Spleen (tissue), 7 donors: ENCODE measurements at regions not wholly inside any gene's neighbourhood (a gene's known extent, or its start where the extent isn't known, plus 50 kb on each side); places are given as distances from the start of the nearest gene placed in this dataset.

Source experiments
- POLR2A ChIP-seq, 3 donors: fragments of 450-650 bp; IDR thresholded peaks; one replicate each; pipeline ENCODE4 v1.5.1; 2017; ENCODE audit warnings: antibody characterized with exemption in 3 of 3, mild to moderate bottlenecking in 1 of 3
- POLR2AphosphoS5 ChIP-seq, 3 donors: sonication (generic); formaldehyde crosslinking; IDR thresholded peaks; one replicate each; pipeline ENCODE4 v1.5.1; 2017; ENCODE audit warnings: antibody characterized with exemption in 3 of 3
- TF ChIP-seq, protein P1 (sequence below), 11 experiments: fragments of 200-600 bp in 7 of 11; fragments of 450-650 bp in 4 of 11; sonication (generic) in 4 of 11; IDR thresholded peaks in 8 of 11; conservative IDR thresholded peaks in 3 of 11; 1 replicate in 7 of 11; 2 replicates in 4 of 11; pipeline versions ENCODE4 v1.4.0 to v1.8.0; 2016 to 2021; ENCODE audit warnings: antibody characterized with exemption in 11 of 11, inconsistent platforms in 4 of 11, mild to moderate bottlenecking in 1 of 11
- donor health status: DM: no; HTN: no; CAD: no; lungs with moderate emphysema.
- donor health status: DM: no; HTN: no; CAD: no.
- donor health status: DM: no; HTN: no; CAD: no.

DNA sequence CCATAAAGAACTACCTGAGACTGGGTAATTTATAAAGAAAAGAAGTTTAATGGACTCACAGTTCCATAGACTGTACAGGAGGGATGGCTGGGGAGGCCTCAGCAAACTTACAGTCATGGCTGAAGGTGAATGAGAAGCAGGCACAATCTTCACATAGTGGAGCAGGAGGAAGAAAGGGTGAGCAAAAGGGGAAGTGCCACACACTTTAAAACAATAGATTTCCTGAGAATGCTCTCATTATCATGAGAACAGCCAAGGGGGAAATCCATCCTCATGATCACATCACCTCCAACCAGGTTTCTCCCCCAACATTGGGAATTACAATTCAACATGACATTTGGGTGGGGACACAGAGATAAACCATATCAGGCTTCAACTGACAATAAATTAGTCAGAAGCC lies 664.9 kb downstream of the TAF11L14 start:
- TF ChIP-seq, protein P1, sequence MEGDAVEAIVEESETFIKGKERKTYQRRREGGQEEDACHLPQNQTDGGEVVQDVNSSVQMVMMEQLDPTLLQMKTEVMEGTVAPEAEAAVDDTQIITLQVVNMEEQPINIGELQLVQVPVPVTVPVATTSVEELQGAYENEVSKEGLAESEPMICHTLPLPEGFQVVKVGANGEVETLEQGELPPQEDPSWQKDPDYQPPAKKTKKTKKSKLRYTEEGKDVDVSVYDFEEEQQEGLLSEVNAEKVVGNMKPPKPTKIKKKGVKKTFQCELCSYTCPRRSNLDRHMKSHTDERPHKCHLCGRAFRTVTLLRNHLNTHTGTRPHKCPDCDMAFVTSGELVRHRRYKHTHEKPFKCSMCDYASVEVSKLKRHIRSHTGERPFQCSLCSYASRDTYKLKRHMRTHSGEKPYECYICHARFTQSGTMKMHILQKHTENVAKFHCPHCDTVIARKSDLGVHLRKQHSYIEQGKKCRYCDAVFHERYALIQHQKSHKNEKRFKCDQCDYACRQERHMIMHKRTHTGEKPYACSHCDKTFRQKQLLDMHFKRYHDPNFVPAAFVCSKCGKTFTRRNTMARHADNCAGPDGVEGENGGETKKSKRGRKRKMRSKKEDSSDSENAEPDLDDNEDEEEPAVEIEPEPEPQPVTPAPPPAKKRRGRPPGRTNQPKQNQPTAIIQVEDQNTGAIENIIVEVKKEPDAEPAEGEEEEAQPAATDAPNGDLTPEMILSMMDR (IDR thresholded peaks at IDR 0.05 in 8 of 11, conservative IDR thresholded peaks at IDR 0.05 in 3 of 11): no peak
- no peak for TF ChIP-seq POLR2AphosphoS5 (IDR thresholded peaks at IDR 0.05)
- no peak for TF ChIP-seq POLR2A (IDR thresholded peaks at IDR 0.05)
